ENCODE measurements at regions not wholly inside any gene's neighbourhood (a gene's known extent, or its start where the extent isn't known, plus 50 kb on each side); places are given as distances from the start of the nearest gene placed in this dataset.

- TF ChIP-seq POLR2AphosphoS5 (IDR thresholded peaks at IDR 0.05; ENCODE audit: borderline replicate concordance, low read depth, low read length) (no peak), FOXP2 (optimal IDR thresholded peaks at IDR 0.05; ENCODE audit: control extremely low read depth, extremely low read length, insufficient read depth) (no peak), EZH2 (IDR thresholded peaks at IDR 0.05) (no peak)
Measured at GRCh38 chr10:111370101-111370500, 293.3 kb downstream of the ADRA2A start.
